ENCODE measurements at regions not wholly inside any gene's neighbourhood (a gene's known extent, or its start where the extent isn't known, plus 50 kb on each side); places are given as distances from the start of the nearest gene placed in this dataset.
"Not testable (repeated sequence)": the region's sequence is repeated elsewhere in the genome, so short reads cannot be mapped to it uniquely, and the experiment has no call there.

DNA sequence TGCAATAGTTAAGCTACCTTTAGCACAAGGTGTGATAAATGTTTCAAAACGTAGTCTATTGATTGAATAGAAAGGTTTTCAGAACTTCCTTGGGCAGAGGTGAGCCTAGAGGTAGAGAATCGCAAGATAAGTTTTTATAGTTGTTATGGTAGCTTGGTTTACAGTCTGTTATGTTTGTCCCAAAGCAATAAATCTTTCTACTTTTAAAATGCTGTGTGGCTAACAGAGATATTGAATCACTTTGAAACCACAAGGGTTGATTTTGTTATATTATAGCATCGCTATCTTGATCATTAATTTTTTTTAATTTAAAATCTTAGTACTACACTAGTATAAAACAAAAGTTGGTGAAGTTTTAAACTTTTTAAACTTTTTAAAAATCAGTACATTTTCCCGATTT is 126.7 kb downstream of the TMEM182 start:
- Histone ChIP-seq H3K27me3 (no peaks in the 10 kb centered on the region), H3K36me3 (ENCODE audit: low read depth, missing control alignments) (no peaks in the 10 kb centered on the region), H3K4me3 (no peak overlapping the region), H3K27ac (no peak overlapping the region), H3K9me3 (no peaks in the 10 kb centered on the region), H3K4me1 (no peaks in the 10 kb centered on the region)
- no peak for TF ChIP-seq POLR2A (IDR thresholded peaks at IDR 0.05)
- TF ChIP-seq, protein P1, sequence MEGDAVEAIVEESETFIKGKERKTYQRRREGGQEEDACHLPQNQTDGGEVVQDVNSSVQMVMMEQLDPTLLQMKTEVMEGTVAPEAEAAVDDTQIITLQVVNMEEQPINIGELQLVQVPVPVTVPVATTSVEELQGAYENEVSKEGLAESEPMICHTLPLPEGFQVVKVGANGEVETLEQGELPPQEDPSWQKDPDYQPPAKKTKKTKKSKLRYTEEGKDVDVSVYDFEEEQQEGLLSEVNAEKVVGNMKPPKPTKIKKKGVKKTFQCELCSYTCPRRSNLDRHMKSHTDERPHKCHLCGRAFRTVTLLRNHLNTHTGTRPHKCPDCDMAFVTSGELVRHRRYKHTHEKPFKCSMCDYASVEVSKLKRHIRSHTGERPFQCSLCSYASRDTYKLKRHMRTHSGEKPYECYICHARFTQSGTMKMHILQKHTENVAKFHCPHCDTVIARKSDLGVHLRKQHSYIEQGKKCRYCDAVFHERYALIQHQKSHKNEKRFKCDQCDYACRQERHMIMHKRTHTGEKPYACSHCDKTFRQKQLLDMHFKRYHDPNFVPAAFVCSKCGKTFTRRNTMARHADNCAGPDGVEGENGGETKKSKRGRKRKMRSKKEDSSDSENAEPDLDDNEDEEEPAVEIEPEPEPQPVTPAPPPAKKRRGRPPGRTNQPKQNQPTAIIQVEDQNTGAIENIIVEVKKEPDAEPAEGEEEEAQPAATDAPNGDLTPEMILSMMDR (IDR thresholded peaks at IDR 0.05) = no peak
- 82 to 85% methylated on average over 4 of the region's 4 CpGs for WGBS, 2 donors
- no peak for DNase-seq
- intact Hi-C loops (cut with DNase I; ENCODE audit: low total_unique reads) = no loop called here

DNA sequence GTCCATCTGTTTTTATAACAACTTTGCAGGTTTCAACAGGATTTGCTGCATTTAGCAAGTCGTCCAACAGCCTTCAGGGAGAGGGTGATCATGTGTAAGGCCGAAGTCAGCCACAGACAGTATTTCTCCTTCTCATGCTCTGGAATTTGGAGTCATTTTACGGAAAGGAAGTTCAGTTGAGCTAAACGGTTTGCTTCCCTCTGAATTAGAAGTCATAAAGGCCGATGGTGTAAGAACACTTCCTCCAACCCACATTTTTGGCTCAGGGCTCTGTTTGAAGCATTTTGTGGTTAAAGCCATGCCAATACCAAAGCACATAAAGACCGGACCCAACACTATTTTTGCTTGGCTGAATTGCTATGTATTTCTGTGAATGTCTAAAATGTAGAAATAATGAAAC is 129.5 kb downstream of the TMEM182 start:
- Histone ChIP-seq H3K36me3 (ENCODE audit: low read depth, missing control alignments) (no peaks in the 10 kb centered on the region), H3K27ac (no peak overlapping the region), H3K4me3 (no peak overlapping the region), H3K9me3 (no peaks in the 10 kb centered on the region), H3K4me1 (no peaks in the 10 kb centered on the region), H3K27me3 (no peaks in the 10 kb centered on the region)
- no peak for DNase-seq
- WGBS, 2 donors = 59 to 63% methylated on average over 6 of the region's 6 CpGs
- intact Hi-C loops (cut with DNase I; ENCODE audit: low total_unique reads) = no loop called here
- TF ChIP-seq, protein P1 (IDR thresholded peaks at IDR 0.05) = no peak
- no peak for TF ChIP-seq POLR2A (IDR thresholded peaks at IDR 0.05)

DNA sequence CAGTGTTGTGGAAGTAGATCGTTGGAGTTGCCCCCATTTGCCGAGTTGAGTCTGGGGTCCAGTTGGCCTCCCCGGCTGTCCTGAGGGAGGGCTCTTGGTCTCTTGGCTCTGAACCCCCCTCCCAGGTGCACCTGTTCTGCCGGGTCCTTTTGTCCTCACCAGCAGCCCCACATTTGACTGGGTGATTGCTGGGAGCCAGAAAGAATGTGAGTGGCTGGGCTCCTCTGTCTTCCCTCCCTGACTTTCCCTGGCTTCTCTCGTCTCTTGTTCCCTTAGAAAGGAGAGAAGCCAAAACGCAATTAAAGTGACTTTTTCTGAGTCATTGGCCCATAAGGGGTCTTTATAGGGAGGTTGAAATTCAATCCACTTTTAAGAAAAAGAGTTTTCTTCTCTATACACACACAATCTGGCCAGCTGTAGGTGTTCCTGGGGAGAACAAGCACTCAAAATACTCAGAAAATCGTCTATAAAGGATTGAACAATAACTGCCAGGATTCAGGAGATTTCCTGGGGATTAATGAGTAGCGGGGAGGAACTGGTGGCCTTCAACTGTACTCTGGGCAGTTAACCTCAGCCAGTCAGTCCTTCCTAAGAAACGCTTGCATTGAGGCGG is 131.0 kb downstream of the TMEM182 start:
- DNase-seq = no peak
- Histone ChIP-seq H3K9me3 (no peaks in the 10 kb centered on the region), H3K36me3 (ENCODE audit: low read depth, missing control alignments) (no peaks in the 10 kb centered on the region), H3K4me3 (no peak overlapping the region), H3K27ac (no peak overlapping the region), H3K4me1 (no peaks in the 10 kb centered on the region), H3K27me3 (no peaks in the 10 kb centered on the region)
- 69 to 76% methylated on average over 10 of the region's 10 CpGs for WGBS, 2 donors
- intact Hi-C loops (cut with DNase I; ENCODE audit: low total_unique reads) = no loop called here
- TF ChIP-seq, protein P1 (IDR thresholded peaks at IDR 0.05) = no peak
- TF ChIP-seq POLR2A (IDR thresholded peaks at IDR 0.05) = no peak

DNA sequence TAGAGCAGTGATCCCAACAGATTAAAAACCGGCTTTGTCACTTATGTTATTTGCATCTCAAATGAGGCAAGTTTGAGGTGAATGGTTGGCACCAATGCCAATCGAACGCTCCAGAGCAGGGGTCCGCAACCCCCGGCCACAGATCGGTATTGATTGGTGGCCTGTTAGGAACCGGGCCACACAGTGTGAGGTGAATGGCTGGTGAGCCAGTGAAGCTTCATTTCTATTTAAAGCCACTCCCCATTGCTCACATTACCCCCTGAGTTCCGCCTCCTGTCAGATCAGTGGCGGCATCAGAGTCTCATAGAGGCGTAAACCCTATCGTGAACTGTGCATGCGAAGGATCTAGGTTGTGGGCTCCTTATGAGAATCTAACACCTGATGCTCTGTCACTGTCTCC is 132.0 kb downstream of the TMEM182 start:
- Histone ChIP-seq H3K4me3 (no peak overlapping the region), H3K9me3 (no peaks in the 10 kb centered on the region), H3K27me3 (no peaks in the 10 kb centered on the region), H3K27ac (no peak overlapping the region), H3K4me1 (no peaks in the 10 kb centered on the region), H3K36me3 (ENCODE audit: low read depth, missing control alignments) (no peaks in the 10 kb centered on the region)
- no peak for DNase-seq
- 93% methylated on average over 12 of the region's 12 CpGs for WGBS, 2 donors
- no peak for TF ChIP-seq POLR2A (IDR thresholded peaks at IDR 0.05)
- TF ChIP-seq, protein P1 (IDR thresholded peaks at IDR 0.05) = no peak
- intact Hi-C loops (cut with DNase I; ENCODE audit: low total_unique reads) = no loop called here

DNA sequence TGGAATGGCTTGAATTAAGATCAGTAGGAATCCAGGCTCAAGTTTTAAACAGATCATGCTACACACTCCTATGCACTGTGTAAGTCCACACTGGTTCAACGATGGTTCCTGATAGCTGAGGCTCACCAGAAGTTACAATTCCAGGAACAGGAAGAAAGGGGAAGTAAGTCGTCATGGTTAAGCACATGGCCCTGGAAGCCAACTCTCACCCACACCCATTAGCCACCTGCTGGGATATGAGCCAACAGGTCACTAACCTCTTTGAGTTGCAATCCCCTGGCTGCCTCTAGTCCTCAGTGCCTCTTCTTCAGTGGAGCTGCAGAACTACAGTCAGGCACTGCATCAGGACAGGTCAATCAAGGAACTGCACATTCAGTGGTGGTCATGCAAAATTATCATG is 133.5 kb downstream of the TMEM182 start:
- Histone ChIP-seq H3K4me3 (no peak overlapping the region), H3K27ac (no peak overlapping the region)
- 54 to 61% methylated on average over 2 of the region's 2 CpGs for WGBS, 2 donors

DNA sequence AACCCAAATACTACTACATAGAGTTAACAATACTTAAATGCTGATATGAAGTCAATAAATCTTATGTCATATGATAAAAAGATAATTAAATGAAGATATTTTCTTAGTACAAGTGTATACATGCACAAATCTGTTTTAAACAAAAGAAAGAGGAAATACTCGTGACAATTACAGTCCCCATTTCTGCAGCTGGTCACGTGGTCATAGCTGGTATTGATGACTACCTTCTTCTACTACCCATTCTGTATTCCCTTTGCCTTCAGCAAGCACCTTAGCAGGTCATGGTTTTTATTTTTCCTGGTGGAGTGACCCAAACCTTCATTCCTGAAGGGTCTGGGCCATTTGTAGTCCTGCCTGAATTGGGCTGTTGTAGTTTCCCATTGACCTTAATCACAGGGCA is 147.4 kb downstream of the TMEM182 start:
- H3K36me3 ChIP-seq (ENCODE audit: low read depth, missing control alignments); H3K4me1 ChIP-seq; intact Hi-C loops (cut with DNase I; ENCODE audit: low total_unique reads); DNase-seq; H3K27ac ChIP-seq; H3K9me3 ChIP-seq; H3K4me3 ChIP-seq; H3K27me3 ChIP-seq: not testable (repeated sequence)
- 69 to 78% methylated on average over 2 of the region's 2 CpGs for WGBS, 2 donors

More for the DNA sequence above, 133.5 kb downstream of the TMEM182 start:
- H3K4me1 ChIP-seq = no peaks in the 10 kb centered on the region
- intact Hi-C loops (cut with DNase I; ENCODE audit: low total_unique reads) = no loop called here
- H3K27me3 ChIP-seq = no peaks in the 10 kb centered on the region
- no peaks in the 10 kb centered on the region for H3K36me3 ChIP-seq (ENCODE audit: low read depth, missing control alignments)
- no peaks in the 10 kb centered on the region for H3K9me3 ChIP-seq
- TF ChIP-seq POLR2A (IDR thresholded peaks at IDR 0.05) = no peak
- TF ChIP-seq, protein P1 (IDR thresholded peaks at IDR 0.05) = no peak
- no peak for DNase-seq
